Neural cell (in vitro differentiated cells): ENCODE measurements at regions not wholly inside any gene's neighbourhood (a gene's known extent, or its start where the extent isn't known, plus 50 kb on each side); places are given as distances from the start of the nearest gene placed in this dataset.

Experiments used
- CTCF ChIP-seq: fragments of 450-650 bp; IDR thresholded peaks from 2 replicates; pipeline ENCODE4 v1.5.1; 2014; ENCODE audit warnings: antibody characterized with exemption, mild to moderate bottlenecking, moderate library complexity; ENCODE audit not compliant: poor library complexity, severe bottlenecking
- EZH2 ChIP-seq: fragments of 200-600, 300-800 bp; shearing (Covaris generic), sonication (generic); IDR thresholded peaks from 2 replicates; pipeline ENCODE4 v1.6.1; 2014; ENCODE audit warnings: antibody characterized with exemption, low read length, borderline replicate concordance, mild to moderate bottlenecking; ENCODE audit not compliant: insufficient read depth, poor library complexity, severe bottlenecking
- TF ChIP-seq, protein P1 (sequence below): IDR thresholded peaks from 2 replicates; pipeline ENCODE4 v1.6.1; 2012; ENCODE audit warnings: borderline replicate concordance

- TF ChIP-seq CTCF, result no peak
- TF ChIP-seq EZH2, result no peak
- TF ChIP-seq, protein P1, sequence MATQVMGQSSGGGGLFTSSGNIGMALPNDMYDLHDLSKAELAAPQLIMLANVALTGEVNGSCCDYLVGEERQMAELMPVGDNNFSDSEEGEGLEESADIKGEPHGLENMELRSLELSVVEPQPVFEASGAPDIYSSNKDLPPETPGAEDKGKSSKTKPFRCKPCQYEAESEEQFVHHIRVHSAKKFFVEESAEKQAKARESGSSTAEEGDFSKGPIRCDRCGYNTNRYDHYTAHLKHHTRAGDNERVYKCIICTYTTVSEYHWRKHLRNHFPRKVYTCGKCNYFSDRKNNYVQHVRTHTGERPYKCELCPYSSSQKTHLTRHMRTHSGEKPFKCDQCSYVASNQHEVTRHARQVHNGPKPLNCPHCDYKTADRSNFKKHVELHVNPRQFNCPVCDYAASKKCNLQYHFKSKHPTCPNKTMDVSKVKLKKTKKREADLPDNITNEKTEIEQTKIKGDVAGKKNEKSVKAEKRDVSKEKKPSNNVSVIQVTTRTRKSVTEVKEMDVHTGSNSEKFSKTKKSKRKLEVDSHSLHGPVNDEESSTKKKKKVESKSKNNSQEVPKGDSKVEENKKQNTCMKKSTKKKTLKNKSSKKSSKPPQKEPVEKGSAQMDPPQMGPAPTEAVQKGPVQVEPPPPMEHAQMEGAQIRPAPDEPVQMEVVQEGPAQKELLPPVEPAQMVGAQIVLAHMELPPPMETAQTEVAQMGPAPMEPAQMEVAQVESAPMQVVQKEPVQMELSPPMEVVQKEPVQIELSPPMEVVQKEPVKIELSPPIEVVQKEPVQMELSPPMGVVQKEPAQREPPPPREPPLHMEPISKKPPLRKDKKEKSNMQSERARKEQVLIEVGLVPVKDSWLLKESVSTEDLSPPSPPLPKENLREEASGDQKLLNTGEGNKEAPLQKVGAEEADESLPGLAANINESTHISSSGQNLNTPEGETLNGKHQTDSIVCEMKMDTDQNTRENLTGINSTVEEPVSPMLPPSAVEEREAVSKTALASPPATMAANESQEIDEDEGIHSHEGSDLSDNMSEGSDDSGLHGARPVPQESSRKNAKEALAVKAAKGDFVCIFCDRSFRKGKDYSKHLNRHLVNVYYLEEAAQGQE, result no peak
Measured at GRCh38 chr15:93460717-93461116, 371.7 kb upstream of the RGMA start.
